Esophagus squamous epithelium (tissue), 5 donors: ENCODE measurements at regions not wholly inside any gene's neighbourhood (a gene's known extent, or its start where the extent isn't known, plus 50 kb on each side); places are given as distances from the start of the nearest gene placed in this dataset.
"Not testable (repeated sequence)": the region's sequence is repeated elsewhere in the genome, so short reads cannot be mapped to it uniquely, and the experiment has no call there.

Experiments used
- DNase-seq: peaks from one replicate; lab custom pipeline; 2025; lab: John Stamatoyannopoulos, UW
- H3K27ac ChIP-seq, 4 donors: fragments of 200-600 bp; sonication (generic); one replicate each; pipeline ENCODE4 v1.5.1; 2016 to 2019; ENCODE audit warnings: mild to moderate bottlenecking in 1 of 4
- H3K27me3 ChIP-seq, 4 donors: fragments of 200-600 bp; sonication (generic); 1 replicate in 3 of 4; 2 replicates in 1 of 4; pipeline versions ENCODE4 v1.5.1 to v1.6.0; 2017 to 2021; ENCODE audit warnings: antibody characterized with exemption in 1 of 4
- H3K36me3 ChIP-seq, 3 donors: fragments of 200-600 bp; sonication (generic); one replicate each; pipeline ENCODE4 v1.5.1; 2016 to 2019
- H3K4me1 ChIP-seq, 3 donors: fragments of 200-600 bp; sonication (generic); one replicate each; pipeline ENCODE4 v1.5.1; 2017 to 2019
- H3K4me3 ChIP-seq, 4 donors: fragments of 200-600 bp; sonication (generic); 1 replicate in 3 of 4; 2 replicates in 1 of 4; pipeline ENCODE4 v1.5.1; 2016 to 2019; ENCODE audit warnings: mild to moderate bottlenecking in 2 of 4, moderate library complexity in 1 of 4
- H3K9me3 ChIP-seq, 3 donors: fragments of 200-600 bp; sonication (generic); one replicate each; pipeline ENCODE4 v1.5.1; 2016 to 2019
- CTCF ChIP-seq, 6 experiments: fragments of 450-650 bp in 4 of 6; fragments of 200-600 bp in 2 of 6; sonication (generic) in 2 of 6; IDR thresholded peaks; one replicate each; pipeline ENCODE4 v1.5.1; 2016 to 2019; ENCODE audit warnings: antibody characterized with exemption in 6 of 6, mild to moderate bottlenecking in 4 of 6, moderate library complexity in 4 of 6
- POLR2A ChIP-seq, 4 donors: fragments of 450-650 bp; IDR thresholded peaks; one replicate each; pipeline ENCODE4 v1.6.1; 2017; ENCODE audit warnings: antibody characterized with exemption in 4 of 4, mild to moderate bottlenecking in 4 of 4, moderate library complexity in 3 of 4
- WGBS, 2 donors: methylation state at CpG; one replicate each; pipeline ENCODE4 v1.1.5; 2018; 5-methylcytosine and 5-hydroxymethylcytosine counted together
- intact Hi-C: fragments of 100-400 bp; cut with DNase I; formaldehyde crosslinking; loops from one replicate; pipeline ENCODE4 v1.15.0; 2022
- donor health status: DM: yes; HTN: yes; CAD: no.

DNA sequence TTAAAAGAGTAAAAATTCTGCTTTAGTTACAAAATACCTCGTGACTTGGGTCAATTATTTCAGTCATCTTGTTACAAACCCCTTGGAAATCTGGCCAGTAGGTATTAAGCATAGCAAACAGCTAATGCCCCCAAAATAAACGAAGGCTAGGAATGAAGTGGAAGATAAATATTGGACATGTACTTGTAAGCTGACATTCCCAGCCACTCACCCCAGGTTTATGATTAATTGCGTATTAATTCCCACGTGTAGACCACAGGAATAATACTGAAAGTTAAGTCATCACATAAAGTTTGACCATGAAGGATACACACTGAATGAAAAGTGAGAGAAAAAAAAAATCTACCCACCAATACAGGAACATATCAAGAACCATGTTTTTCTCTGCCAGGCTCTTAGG lies 936.5 kb upstream of the ADGRB3 start:
- 41 to 46% methylated on average over 4 of the region's 4 CpGs for WGBS, 2 donors
- no peaks in the 10 kb centered on the region for H3K27me3 ChIP-seq
- intact Hi-C loops, result no loop called here
- no peak overlapping the region for H3K4me3 ChIP-seq
- no peak overlapping the region for H3K27ac ChIP-seq
- H3K4me1 ChIP-seq, result no peaks in the 10 kb centered on the region
- no peak for DNase-seq
- no peaks in the 10 kb centered on the region for H3K9me3 ChIP-seq
- TF ChIP-seq CTCF (IDR thresholded peaks at IDR 0.05), result no peak
- TF ChIP-seq POLR2A (IDR thresholded peaks at IDR 0.05), result no peak
- no peaks in the 10 kb centered on the region for H3K36me3 ChIP-seq

GRCh38 chr6:67694127-67694526 lies 941.0 kb upstream of the ADGRB3 start:
- H3K27ac ChIP-seq, result no peak overlapping the region
- TF ChIP-seq POLR2A (IDR thresholded peaks at IDR 0.05) (no peak), CTCF (IDR thresholded peaks at IDR 0.05) (no peak)
- H3K4me3 ChIP-seq, result no peak overlapping the region
- no peak for DNase-seq
- no peaks in the 10 kb centered on the region for H3K27me3 ChIP-seq
- no peaks in the 10 kb centered on the region for H3K4me1 ChIP-seq
- H3K9me3 ChIP-seq, result no peaks in the 10 kb centered on the region
- 55 to 60% methylated on average over 4 of the region's 4 CpGs for WGBS, 2 donors
- H3K36me3 ChIP-seq, result no peaks in the 10 kb centered on the region
- intact Hi-C loops, result no loop called here

GRCh38 chr6:67689329-67689728 lies 945.8 kb upstream of the ADGRB3 start:
- no peaks in the 10 kb centered on the region for H3K36me3 ChIP-seq
- WGBS, 2 donors, result 75 to 77% methylated on average over 1 of the region's 1 CpG
- no peak overlapping the region for H3K4me3 ChIP-seq
- H3K27me3 ChIP-seq, result no peaks in the 10 kb centered on the region
- DNase-seq, result no peak
- intact Hi-C loops, result no loop called here
- H3K27ac ChIP-seq, result no peak overlapping the region
- TF ChIP-seq CTCF (IDR thresholded peaks at IDR 0.05) (no peak), POLR2A (IDR thresholded peaks at IDR 0.05) (no peak)
- no peaks in the 10 kb centered on the region for H3K4me1 ChIP-seq
- no peaks in the 10 kb centered on the region for H3K9me3 ChIP-seq

GRCh38 chr6:67687396-67687795 lies 947.7 kb upstream of the ADGRB3 start:
- Histone ChIP-seq H3K9me3 (no peaks in the 10 kb centered on the region), H3K36me3 (no peaks in the 10 kb centered on the region), H3K27ac (no peak overlapping the region), H3K4me1 (no peaks in the 10 kb centered on the region), H3K4me3 (no peak overlapping the region), H3K27me3 (no peaks in the 10 kb centered on the region)
- intact Hi-C loops, result no loop called here
- 62% methylated on average over 7 of the region's 7 CpGs for WGBS, 2 donors
- DNase-seq, result no peak
- TF ChIP-seq CTCF (IDR thresholded peaks at IDR 0.05), result no peak

GRCh38 chr6:67686225-67686624 lies 948.9 kb upstream of the ADGRB3 start:
- H3K27ac ChIP-seq, DNase-seq, H3K4me1 ChIP-seq, intact Hi-C loops, H3K9me3 ChIP-seq, H3K4me3 ChIP-seq, H3K27me3 ChIP-seq, H3K36me3 ChIP-seq: not testable (repeated sequence)
- whole genome bisulfite sequencing, 2 donors, result 78 to 80% methylated on average over 1 of the region's 1 CpG

- Histone ChIP-seq H3K4me3 (no peak overlapping the region), H3K4me1 (no peaks in the 10 kb centered on the region), H3K9me3 (no peaks in the 10 kb centered on the region), H3K27me3 (no peaks in the 10 kb centered on the region), H3K27ac (no peak overlapping the region), H3K36me3 (no peaks in the 10 kb centered on the region)
- DNase-seq, result no peak
- TF ChIP-seq CTCF (IDR thresholded peaks at IDR 0.05) (no peak), POLR2A (IDR thresholded peaks at IDR 0.05) (no peak)
- 22 to 50% methylated on average over 1 of the region's 1 CpG for WGBS, 2 donors
- intact Hi-C loops, result no loop called here
Measured at GRCh38 chr6:67683960-67684359, 951.1 kb upstream of the ADGRB3 start.
